Endothelial cell of umbilical vein (primary cell): ENCODE measurements at regions not wholly inside any gene's neighbourhood (a gene's known extent, or its start where the extent isn't known, plus 50 kb on each side); places are given as distances from the start of the nearest gene placed in this dataset.

ENCODE experiments used
- BruUV-seq: library from RNA; stranded (reverse); fragments of 400-500 nt; replicated peaks from 2 replicates; lab custom pipeline; 2021; lab: Mats Ljungman, UMichigan
- CTCF ChIA-PET: fragments of 300-600, 350-600 bp; sonication (Branson Sonifier 250); formaldehyde crosslinking; loops from one replicate; lab custom pipeline; 2021; ENCODE audit warnings: antibody characterized with exemption, inconsistent platforms; lab: Charles Lee
- POLR2A ChIA-PET: fragments of 300-600, 350-600 bp; sonication (Branson Sonifier 250); formaldehyde crosslinking; loops from one replicate; lab custom pipeline; 2021; ENCODE audit warnings: antibody characterized with exemption, inconsistent platforms; lab: Charles Lee
- DNase-seq: peaks from one replicate; pipeline ENCODE4 v3.0.0-alpha.2; 2011; ENCODE audit warnings: low read depth, low spot score
- FAIRE-seq: peaks from 2 replicates; lab custom pipeline; 2011; peaks lifted over from hg19 to GRCh38; lab: Jason Lieb, UNC
- H2AFZ ChIP-seq: 2 replicates; pipeline ENCODE4 v1.6.0; 2012; ENCODE audit warnings: low read depth, low read length, control low read depth, inconsistent platforms
- H3K27ac ChIP-seq: 2 replicates; pipeline ENCODE4 v1.5.1; 2011; ENCODE audit warnings: low read depth, mild to moderate bottlenecking, control low read depth, low read length, moderate library complexity; ENCODE audit not compliant: insufficient read depth
- H3K27me3 ChIP-seq, 2 experiments: 2 replicates each; pipeline versions ENCODE4 v1.6.0 to v1.6.1; 2011; ENCODE audit warnings: low read length in 2 of 2, mixed read lengths in 1 of 2; ENCODE audit not compliant: control insufficient read depth in 2 of 2, insufficient read depth in 2 of 2
- H3K36me3 ChIP-seq, 2 experiments: 2 replicates in 1 of 2; 3 replicates in 1 of 2; pipeline ENCODE4 v1.5.1; 2011; ENCODE audit warnings: low read length in 2 of 2, mild to moderate bottlenecking in 1 of 2, moderate library complexity in 1 of 2; ENCODE audit not compliant: control insufficient read depth in 2 of 2, insufficient read depth in 2 of 2; ENCODE audit errors: extremely low read depth in 1 of 2
- H3K4me1 ChIP-seq: 3 replicates; pipeline ENCODE4 v1.5.1; 2011; ENCODE audit warnings: mild to moderate bottlenecking, low read length; ENCODE audit not compliant: control insufficient read depth, insufficient read depth; ENCODE audit errors: extremely low read depth
- H3K4me2 ChIP-seq: 2 replicates; pipeline ENCODE4 v1.6.1; 2011; ENCODE audit warnings: low read length, control low read depth, mixed read lengths; ENCODE audit not compliant: insufficient read depth
- H3K4me3 ChIP-seq, 3 experiments: fragments of 200-600 bp in 1 of 3; sonication (generic), shearing (Covaris generic) in 1 of 3; replicated peaks in 1 of 3; 2 replicates each; pipeline ENCODE4 v1.5.1; 2011 to 2016; ENCODE audit warnings: control low read depth in 3 of 3, low read length in 3 of 3, mild to moderate bottlenecking in 2 of 3, inconsistent platforms in 1 of 3, low read depth in 1 of 3, moderate library complexity in 1 of 3; ENCODE audit not compliant: insufficient read depth in 1 of 3
- H3K79me2 ChIP-seq: 2 replicates; pipeline ENCODE4 v1.6.0; 2012; ENCODE audit warnings: low read length, inconsistent platforms; ENCODE audit not compliant: control insufficient read depth, insufficient read depth
- H3K9ac ChIP-seq: replicated peaks from 2 replicates; pipeline ENCODE3; 2011; ENCODE audit warnings: low read length, control low read depth; ENCODE audit not compliant: insufficient read depth; ENCODE audit errors: extremely low read depth
- H3K9me1 ChIP-seq: replicated peaks from 3 replicates; pipeline ENCODE4 v1.6.0; 2011; ENCODE audit warnings: mild to moderate bottlenecking, low read length; ENCODE audit not compliant: control insufficient read depth, insufficient read depth; ENCODE audit errors: extremely low read depth
- H3K9me3 ChIP-seq: replicated peaks from 2 replicates; pipeline ENCODE4 v1.5.1; 2012; ENCODE audit warnings: low read length, inconsistent platforms; ENCODE audit not compliant: control insufficient read depth, insufficient read depth
- H4K20me1 ChIP-seq: replicated peaks from 2 replicates; pipeline ENCODE3; 2011; ENCODE audit warnings: mild to moderate bottlenecking, low read length; ENCODE audit not compliant: control insufficient read depth, insufficient read depth; ENCODE audit errors: extremely low read depth
- EZH2 ChIP-seq: IDR thresholded peaks from 2 replicates; pipeline ENCODE4 v1.6.1; 2012; ENCODE audit warnings: borderline replicate concordance, low read depth, mild to moderate bottlenecking, moderate library complexity, low read length, inconsistent platforms; ENCODE audit not compliant: severe bottlenecking
- FOS ChIP-seq: IDR thresholded peaks from 2 replicates; pipeline ENCODE4 v1.6.1; 2011; ENCODE audit warnings: mild to moderate bottlenecking, low read length, moderate library complexity, borderline replicate concordance; ENCODE audit not compliant: insufficient read depth
- GATA2 ChIP-seq: IDR thresholded peaks from 2 replicates; pipeline ENCODE4 v1.7.0; 2011; ENCODE audit warnings: low read depth, mild to moderate bottlenecking, moderate library complexity, mixed read lengths, low read length; ENCODE audit not compliant: insufficient read length, insufficient read depth
- JUN ChIP-seq: IDR thresholded peaks from 2 replicates; pipeline ENCODE4 v1.6.1; 2011; ENCODE audit warnings: borderline replicate concordance, low read depth; ENCODE audit not compliant: insufficient read length, insufficient read depth
- MYC ChIP-seq: IDR thresholded peaks from one replicate; pipeline ENCODE4 v1.6.1; 2011; ENCODE audit warnings: mild to moderate bottlenecking, low read depth, low read length
- POLR2A ChIP-seq: IDR thresholded peaks from 2 replicates; pipeline ENCODE4 v1.6.1; 2012; ENCODE audit warnings: low read depth, mild to moderate bottlenecking, control low read depth, low read length
- POLR2AphosphoS5 ChIP-seq: IDR thresholded peaks from 2 replicates; pipeline ENCODE4 v1.6.1; 2012; ENCODE audit warnings: low read depth, mild to moderate bottlenecking, control low read depth, low read length, moderate library complexity; ENCODE audit not compliant: insufficient read depth
- dilution Hi-C: fragments of 300-500 bp; cut with MboI; formaldehyde crosslinking; loops from one replicate; pipeline ENCODE4 v1.15.0; 2019; ENCODE audit warnings: low sequenced_read_pairs; ENCODE audit not compliant: extremely low pct_ligation_motif_present
- intact Hi-C: fragments of 100-400 bp; cut with micrococcal nuclease; formaldehyde crosslinking; loops from one replicate; pipeline ENCODE4 v1.10.0; 2022
- TF ChIP-seq, protein P1 (sequence below): IDR thresholded peaks from 2 replicates; pipeline ENCODE4 v1.6.1; 2011; ENCODE audit not compliant: insufficient read depth, insufficient read length
- TF ChIP-seq, protein P2 (sequence below), 2 donors: IDR thresholded peaks; 1 replicate in 1 of 2; 2 replicates in 1 of 2; pipeline ENCODE4 v1.5.1; 2011; ENCODE audit warnings: low read length in 2 of 2, mild to moderate bottlenecking in 2 of 2, moderate library complexity in 2 of 2, control low read depth in 1 of 2, inconsistent platforms in 1 of 2, low read depth in 1 of 2; ENCODE audit not compliant: insufficient read depth in 1 of 2; ENCODE audit errors: extremely low read depth in 1 of 2

DNA sequence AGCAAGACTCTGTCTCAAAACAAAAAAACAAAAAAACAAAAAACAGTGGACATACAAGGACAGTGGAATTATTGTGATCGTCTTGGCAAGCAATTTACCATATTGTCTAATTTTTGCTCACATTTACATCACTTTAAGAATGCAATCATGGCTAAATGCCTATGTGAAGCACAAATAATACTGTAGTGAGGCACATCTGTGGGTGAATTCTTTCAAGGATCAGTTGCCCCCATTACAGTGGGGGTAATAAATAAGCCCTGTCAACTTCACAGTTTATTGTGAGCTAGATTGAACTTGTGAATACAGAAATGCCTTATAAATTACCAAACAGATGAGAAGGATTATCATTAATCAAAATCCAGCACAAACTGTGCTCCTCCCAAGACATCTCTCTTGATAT, 150.2 kb upstream of the PAPPA start:
- Histone ChIP-seq H3K9ac (no peak overlapping the region), H3K79me2 (no peaks in the 10 kb centered on the region), H4K20me1 (no peaks in the 10 kb centered on the region), H3K4me2 (no peak overlapping the region), H2AFZ (no peak overlapping the region), H3K4me3 (no peak overlapping the region), H3K36me3 (no peaks in the 10 kb centered on the region), H3K27ac (no peak overlapping the region), H3K27me3 (no peaks in the 10 kb centered on the region), H3K9me1 (no peaks in the 10 kb centered on the region), H3K9me3 (no peaks in the 10 kb centered on the region), H3K4me1 (no peaks in the 10 kb centered on the region)
- CTCF ChIA-PET: no interaction called here
- no peak for DNase-seq
- dilution Hi-C loops: no loop called here
- TF ChIP-seq GATA2: no peak
- TF ChIP-seq, protein P1, sequence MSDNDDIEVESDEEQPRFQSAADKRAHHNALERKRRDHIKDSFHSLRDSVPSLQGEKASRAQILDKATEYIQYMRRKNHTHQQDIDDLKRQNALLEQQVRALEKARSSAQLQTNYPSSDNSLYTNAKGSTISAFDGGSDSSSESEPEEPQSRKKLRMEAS: no peak
- TF ChIP-seq EZH2: no peak
- intact Hi-C loops: no loop called here
- BruUV-seq: no TSS peak
- no peak for FAIRE-seq
- POLR2A ChIA-PET: no interaction called here

DNA sequence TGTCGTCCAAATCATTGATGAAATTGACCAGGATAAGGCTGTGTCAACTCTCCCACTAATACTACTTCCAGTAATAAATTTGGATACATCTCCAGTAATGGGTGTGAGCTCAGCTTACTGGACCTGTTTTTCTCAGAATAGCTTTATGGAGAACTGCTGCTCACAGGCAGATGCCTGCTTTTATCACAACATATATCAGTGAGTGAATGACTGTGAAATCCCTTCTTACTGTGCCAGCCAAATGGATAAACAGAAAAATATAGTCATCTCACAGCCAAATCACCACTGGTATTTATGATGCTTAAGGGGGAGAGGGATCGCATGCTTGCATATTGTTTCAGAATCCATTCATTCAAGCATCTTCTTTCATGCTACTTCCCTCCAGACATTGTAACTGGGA, 148.4 kb upstream of the PAPPA start:
- CTCF ChIA-PET: no interaction called here
- H3K4me1 ChIP-seq: no peaks in the 10 kb centered on the region
- no peak overlapping the region for H3K9ac ChIP-seq
- H3K9me3 ChIP-seq: peaks cover 1% of the 10 kb centered on the region
- H3K36me3 ChIP-seq: no peaks in the 10 kb centered on the region
- H3K4me2 ChIP-seq: no peak overlapping the region
- H3K4me3 ChIP-seq: no peak overlapping the region
- POLR2A ChIA-PET: no interaction called here
- intact Hi-C loops: no loop called here
- dilution Hi-C loops: no loop called here
- H2AFZ ChIP-seq: no peak overlapping the region
- no peak for FAIRE-seq
- no peaks in the 10 kb centered on the region for H4K20me1 ChIP-seq
- TF ChIP-seq, protein P1: no peak
- TF ChIP-seq FOS (no peak), POLR2A (no peak), EZH2 (no peak), GATA2 (no peak), MYC (no peak), POLR2AphosphoS5 (no peak), JUN (no peak)
- TF ChIP-seq, protein P2, sequence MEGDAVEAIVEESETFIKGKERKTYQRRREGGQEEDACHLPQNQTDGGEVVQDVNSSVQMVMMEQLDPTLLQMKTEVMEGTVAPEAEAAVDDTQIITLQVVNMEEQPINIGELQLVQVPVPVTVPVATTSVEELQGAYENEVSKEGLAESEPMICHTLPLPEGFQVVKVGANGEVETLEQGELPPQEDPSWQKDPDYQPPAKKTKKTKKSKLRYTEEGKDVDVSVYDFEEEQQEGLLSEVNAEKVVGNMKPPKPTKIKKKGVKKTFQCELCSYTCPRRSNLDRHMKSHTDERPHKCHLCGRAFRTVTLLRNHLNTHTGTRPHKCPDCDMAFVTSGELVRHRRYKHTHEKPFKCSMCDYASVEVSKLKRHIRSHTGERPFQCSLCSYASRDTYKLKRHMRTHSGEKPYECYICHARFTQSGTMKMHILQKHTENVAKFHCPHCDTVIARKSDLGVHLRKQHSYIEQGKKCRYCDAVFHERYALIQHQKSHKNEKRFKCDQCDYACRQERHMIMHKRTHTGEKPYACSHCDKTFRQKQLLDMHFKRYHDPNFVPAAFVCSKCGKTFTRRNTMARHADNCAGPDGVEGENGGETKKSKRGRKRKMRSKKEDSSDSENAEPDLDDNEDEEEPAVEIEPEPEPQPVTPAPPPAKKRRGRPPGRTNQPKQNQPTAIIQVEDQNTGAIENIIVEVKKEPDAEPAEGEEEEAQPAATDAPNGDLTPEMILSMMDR (IDR thresholded peaks at IDR 0.05; ENCODE audit: extremely low read depth in 1 of 2, insufficient read depth in 1 of 2, low read depth in 1 of 2, low read length in 2 of 2): no peak
- no peaks in the 10 kb centered on the region for H3K27me3 ChIP-seq
- H3K79me2 ChIP-seq: no peaks in the 10 kb centered on the region
- H3K9me1 ChIP-seq: no peaks in the 10 kb centered on the region
- no peak overlapping the region for H3K27ac ChIP-seq
- no peak for DNase-seq
- no TSS peak for BruUV-seq
